ENCODE measurements at regions not wholly inside any gene's neighbourhood (a gene's known extent, or its start where the extent isn't known, plus 50 kb on each side); places are given as distances from the start of the nearest gene placed in this dataset.

GRCh38 chr6:14231071-14231483 is 113.5 kb downstream of the CD83 start:
- TF ChIP-seq CTCF (IDR thresholded peaks at IDR 0.05) (no peak), POLR2A (IDR thresholded peaks at IDR 0.05) (no peak)

Measured in body of pancreas (tissue), 4 donors.